ENCODE measurements at regions not wholly inside any gene's neighbourhood (a gene's known extent, or its start where the extent isn't known, plus 50 kb on each side); places are given as distances from the start of the nearest gene placed in this dataset.
"Not testable (repeated sequence)": the region's sequence is repeated elsewhere in the genome, so short reads cannot be mapped to it uniquely, and the experiment has no call there.

DNA sequence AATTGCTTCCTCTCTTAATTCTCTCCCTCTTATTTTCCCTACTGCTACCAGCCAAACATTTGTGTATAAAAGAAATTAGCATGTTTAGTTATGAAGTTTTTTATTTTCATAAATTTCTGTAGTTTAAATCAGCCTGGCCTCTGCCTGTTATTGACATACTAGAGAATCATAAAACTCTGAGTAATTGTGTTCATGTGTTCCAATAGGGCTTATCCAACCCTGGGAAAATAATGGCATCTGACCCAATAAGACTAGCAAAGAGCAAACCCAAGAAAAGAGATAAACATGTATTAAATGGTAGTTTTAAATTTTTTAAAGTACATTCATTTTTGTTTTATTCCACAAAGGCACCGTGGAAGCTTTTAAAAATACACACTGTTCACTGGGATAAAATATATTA is 404.3 kb downstream of the HLX start:
- FAIRE-seq (no peak), ATAC-seq (no peak), DNase-seq (no peak)
- Histone ChIP-seq H3K4me3 (no peak overlapping the region), H3K9me3 (no peaks in the 10 kb centered on the region), H3K27ac (no peak overlapping the region), H3K27me3 (no peaks in the 10 kb centered on the region), H3K4me1 (no peaks in the 10 kb centered on the region), H3K36me3 (no peaks in the 10 kb centered on the region)
- TF ChIP-seq CTCF (IDR thresholded peaks at IDR 0.05): no peak
- intact Hi-C loops (cut with DNase I): no loop called here
- WGBS, 2 donors: 55 to 72% methylated on average over 1 of the region's 1 CpG

DNA sequence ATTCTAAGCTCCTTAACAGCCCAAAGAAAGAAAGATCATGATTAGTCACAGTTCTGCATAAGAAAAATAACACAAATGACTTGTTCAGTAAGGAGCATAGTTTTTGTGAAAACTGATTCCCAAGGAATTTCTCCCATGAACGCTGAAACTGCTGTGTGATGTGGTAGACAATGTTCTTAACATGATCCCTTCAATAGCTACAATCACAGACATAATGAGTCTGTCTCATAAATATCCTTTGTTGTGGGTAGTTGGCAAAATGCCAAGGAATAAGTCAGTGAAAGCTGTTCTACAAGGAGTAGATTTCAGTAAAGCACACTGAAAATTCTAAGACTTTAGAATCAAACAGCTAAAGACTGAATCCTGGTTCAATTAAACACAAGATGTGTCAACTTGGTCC is 404.8 kb downstream of the HLX start:
- Histone ChIP-seq H3K9me3 (no peaks in the 10 kb centered on the region), H3K4me3 (no peak overlapping the region), H3K36me3 (no peaks in the 10 kb centered on the region), H3K27me3 (no peaks in the 10 kb centered on the region), H3K4me1 (no peaks in the 10 kb centered on the region), H3K27ac (no peak overlapping the region)
- no peak for TF ChIP-seq CTCF (IDR thresholded peaks at IDR 0.05)
- DNase-seq (no peak), FAIRE-seq (no peak), ATAC-seq (no peak)
- intact Hi-C loops (cut with DNase I): no loop called here
- WGBS, 2 donors: 23 to 45% methylated on average over 1 of the region's 1 CpG

DNA sequence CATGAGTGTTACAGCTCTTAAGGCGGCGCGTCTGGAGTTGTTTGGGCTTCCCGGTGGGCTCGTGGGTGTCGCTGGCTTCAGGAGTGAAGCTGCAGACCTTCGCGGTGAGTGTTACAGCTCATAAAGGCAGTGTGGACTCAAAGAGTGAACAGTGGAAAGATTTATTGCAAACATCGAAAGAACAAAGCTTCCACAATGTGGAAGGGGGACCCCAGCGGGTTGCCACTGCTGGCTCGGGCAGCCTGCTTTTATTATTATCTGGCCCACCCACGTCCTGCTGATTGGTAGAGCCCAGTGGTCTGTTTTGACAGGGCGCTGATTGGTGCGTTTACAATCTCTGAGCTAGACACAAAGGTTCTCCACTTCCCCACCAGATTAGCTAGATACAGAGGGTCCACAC is 405.7 kb downstream of the HLX start:
- FAIRE-seq; intact Hi-C loops (cut with DNase I): not testable (repeated sequence)

DNA sequence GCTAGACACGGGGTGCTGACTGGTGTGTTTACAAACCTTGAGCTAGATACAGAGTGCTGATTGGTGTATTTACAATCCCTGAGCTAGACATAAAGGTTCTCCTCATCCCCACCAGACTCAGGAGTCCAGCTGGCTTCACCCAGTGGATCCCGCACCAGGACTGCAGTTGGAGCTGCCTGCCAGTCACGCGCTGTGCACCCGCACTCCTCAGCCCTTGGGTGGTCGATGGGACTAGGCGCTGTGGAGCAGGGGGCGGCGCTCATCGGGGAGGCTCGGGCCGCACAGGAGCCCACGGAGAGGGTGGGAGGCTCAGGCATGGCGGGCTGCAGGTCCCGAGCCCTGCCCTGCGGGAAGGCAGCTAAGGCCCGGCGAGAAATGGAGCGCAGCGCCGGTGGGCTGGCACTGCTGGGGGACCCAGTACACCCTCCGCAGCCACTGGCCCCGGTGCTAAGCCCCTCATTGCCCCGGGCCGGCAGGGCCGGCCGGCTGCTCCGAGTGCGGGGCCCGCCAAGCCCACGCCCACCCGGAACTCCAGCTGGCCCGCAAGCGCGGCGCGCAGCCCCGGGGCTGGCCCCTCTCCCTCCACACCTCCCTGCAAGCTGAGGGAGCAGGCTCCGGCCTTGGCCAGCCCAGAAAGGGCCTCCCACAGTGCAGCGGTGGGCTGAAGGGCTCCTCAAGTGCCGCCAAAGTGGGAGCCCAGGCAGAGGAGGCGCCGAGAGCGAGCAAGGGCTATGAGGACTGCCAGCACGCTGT is 406.4 kb downstream of the HLX start:
- H3K4me3 ChIP-seq; H3K4me1 ChIP-seq; H3K36me3 ChIP-seq; H3K27me3 ChIP-seq; H3K27ac ChIP-seq; intact Hi-C loops (cut with DNase I); H3K9me3 ChIP-seq; ATAC-seq; FAIRE-seq: not testable (repeated sequence)
- WGBS, 2 donors: 92% methylated on average over 35 to 45 of the region's 45 CpGs
- DNase-seq: peak in 1 of 6 donors; percentile 51

More for the DNA sequence above, 405.7 kb downstream of the HLX start:
- H3K36me3 ChIP-seq, H3K27me3 ChIP-seq, H3K4me3 ChIP-seq, ATAC-seq, H3K4me1 ChIP-seq, H3K27ac ChIP-seq, DNase-seq, H3K9me3 ChIP-seq: not testable (repeated sequence)
- 77 to 84% methylated on average over 14 of the region's 14 CpGs for WGBS, 2 donors

- H3K27me3 ChIP-seq: no peaks in the 10 kb centered on the region
- no peaks in the 10 kb centered on the region for H3K36me3 ChIP-seq
- no peak overlapping the region for H3K4me3 ChIP-seq
- DNase-seq (no peak), FAIRE-seq (no peak), ATAC-seq (no peak)
- WGBS, 2 donors: 56 to 57% methylated on average over 1 of the region's 1 CpG
- H3K9me3 ChIP-seq: no peaks in the 10 kb centered on the region
- intact Hi-C loops (cut with DNase I): no loop called here
- H3K27ac ChIP-seq: no peak overlapping the region
- H3K4me1 ChIP-seq: no peaks in the 10 kb centered on the region
- TF ChIP-seq CTCF (IDR thresholded peaks at IDR 0.05): no peak
These were observed 407.2 kb downstream of the HLX start for GRCh38 chr1:221286399-221286798.

DNA sequence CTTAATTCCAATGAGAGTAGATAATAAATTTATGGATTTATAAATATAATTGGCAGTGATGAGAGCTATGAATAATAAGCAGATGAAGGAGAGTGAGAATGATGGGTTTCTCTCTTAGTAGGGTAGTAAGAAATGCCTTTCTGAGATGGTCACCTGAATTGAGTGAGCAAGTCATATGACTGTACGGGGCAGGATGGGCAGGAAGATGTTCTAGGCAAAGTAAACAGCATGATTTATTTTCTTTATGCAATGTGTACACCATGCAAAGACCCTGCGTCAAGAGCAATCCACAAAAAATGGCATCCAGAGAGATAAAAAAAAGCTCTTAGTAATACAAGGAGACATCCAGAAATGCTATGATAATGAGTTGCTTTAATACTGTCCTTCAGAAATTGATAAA is 409.9 kb downstream of the HLX start:
- 60 to 72% methylated on average over 2 of the region's 2 CpGs for WGBS, 2 donors
- ATAC-seq (no peak), DNase-seq (no peak), FAIRE-seq (no peak)
- Histone ChIP-seq H3K36me3 (no peaks in the 10 kb centered on the region), H3K9me3 (no peaks in the 10 kb centered on the region), H3K27ac (no peak overlapping the region), H3K4me1 (no peaks in the 10 kb centered on the region), H3K27me3 (no peaks in the 10 kb centered on the region), H3K4me3 (no peak overlapping the region)
- no peak for TF ChIP-seq CTCF (IDR thresholded peaks at IDR 0.05)
- intact Hi-C loops (cut with DNase I): no loop called here
